Keratinocyte (primary cell): ENCODE measurements at regions not wholly inside any gene's neighbourhood (a gene's known extent, or its start where the extent isn't known, plus 50 kb on each side); places are given as distances from the start of the nearest gene placed in this dataset.

ENCODE experiments used
- DNase-seq: peaks from one replicate; pipeline ENCODE4 v3.0.0-alpha.2; 2011; ENCODE audit warnings: low read depth, missing footprints, low spot score
- FAIRE-seq: peaks from 2 replicates; lab custom pipeline; 2011; peaks lifted over from hg19 to GRCh38; lab: Jason Lieb, UNC
- H2AFZ ChIP-seq: 2 replicates; pipeline ENCODE4 v1.6.0; 2012; ENCODE audit warnings: low read length, control low read depth, inconsistent platforms; ENCODE audit not compliant: control insufficient read depth
- H3K27ac ChIP-seq: 2 replicates; pipeline ENCODE4 v1.5.1; 2011; ENCODE audit warnings: low read length; ENCODE audit not compliant: control insufficient read depth, insufficient read depth
- H3K27me3 ChIP-seq: 3 replicates; pipeline ENCODE4 v1.6.0; 2011; ENCODE audit warnings: low read length; ENCODE audit not compliant: control insufficient read depth, insufficient read depth; ENCODE audit errors: extremely low read depth
- H3K36me3 ChIP-seq, 2 experiments: 2 replicates in 1 of 2; 3 replicates in 1 of 2; pipeline ENCODE4 v1.5.1; 2011; ENCODE audit warnings: low read length in 2 of 2, mild to moderate bottlenecking in 1 of 2; ENCODE audit not compliant: control insufficient read depth in 2 of 2, insufficient read depth in 2 of 2; ENCODE audit errors: extremely low read depth in 1 of 2
- H3K4me1 ChIP-seq: 3 replicates; pipeline ENCODE4 v1.5.1; 2011; ENCODE audit warnings: low read length; ENCODE audit not compliant: control insufficient read depth, insufficient read depth; ENCODE audit errors: extremely low read depth
- H3K4me2 ChIP-seq: 3 replicates; pipeline ENCODE4 v1.6.0; 2011; ENCODE audit warnings: low read depth, low read length; ENCODE audit not compliant: control insufficient read depth, insufficient read depth; ENCODE audit errors: extremely low read depth
- H3K4me3 ChIP-seq, 3 experiments: fragments of 200-600 bp in 1 of 3; sonication (generic) in 1 of 3; 2 replicates in 2 of 3; 3 replicates in 1 of 3; pipeline ENCODE4 v1.5.1; 2011 to 2016; ENCODE audit warnings: low read length in 3 of 3, mild to moderate bottlenecking in 3 of 3, control low read depth in 2 of 3, inconsistent platforms in 1 of 3, low read depth in 1 of 3, mixed read lengths in 1 of 3, mixed run types in 1 of 3, moderate library complexity in 1 of 3; ENCODE audit not compliant: control insufficient read depth in 2 of 3, insufficient read depth in 2 of 3; ENCODE audit errors: extremely low read depth in 1 of 3
- H3K79me2 ChIP-seq: 2 replicates; pipeline ENCODE4 v1.6.0; 2012; ENCODE audit warnings: low read length; ENCODE audit not compliant: control insufficient read depth, insufficient read depth
- H3K9ac ChIP-seq: 3 replicates; pipeline ENCODE4 v1.6.0; 2011; ENCODE audit warnings: low read length; ENCODE audit not compliant: control insufficient read depth, insufficient read depth; ENCODE audit errors: extremely low read depth
- H3K9me1 ChIP-seq: 3 replicates; pipeline ENCODE4 v1.6.0; 2011; ENCODE audit warnings: low read length; ENCODE audit not compliant: control insufficient read depth, insufficient read depth; ENCODE audit errors: extremely low read depth
- H3K9me3 ChIP-seq: 2 replicates; pipeline ENCODE4 v1.5.1; 2012; ENCODE audit warnings: low read depth, low read length; ENCODE audit not compliant: control insufficient read depth
- H4K20me1 ChIP-seq: 3 replicates; pipeline ENCODE4 v1.6.0; 2011; ENCODE audit warnings: low read length; ENCODE audit not compliant: control insufficient read depth, insufficient read depth; ENCODE audit errors: extremely low read depth
- EZH2 ChIP-seq: IDR thresholded peaks from one replicate; pipeline ENCODE4 v1.6.1; 2012; ENCODE audit warnings: inconsistent platforms, mild to moderate bottlenecking, low read length, moderate library complexity
- dilution Hi-C: fragments of 300-500 bp; cut with MboI; formaldehyde crosslinking; loops from one replicate; pipeline ENCODE4 v1.7.0; 2020; ENCODE audit warnings: low sequenced_read_pairs; ENCODE audit not compliant: extremely low pct_ligation_motif_present
- TF ChIP-seq, protein P1 (sequence below), 3 experiments: IDR thresholded peaks in 1 of 3; conservative IDR thresholded peaks in 1 of 3; optimal IDR thresholded peaks in 1 of 3; 2 replicates in 2 of 3; 3 replicates in 1 of 3; pipeline versions ENCODE3 to v1.5.1; 2011; ENCODE audit warnings: low read length in 3 of 3, mild to moderate bottlenecking in 3 of 3, moderate library complexity in 2 of 3, control low read depth in 1 of 3, inconsistent platforms in 1 of 3; ENCODE audit not compliant: insufficient read depth in 2 of 3; ENCODE audit errors: extremely low read depth in 1 of 3

DNA sequence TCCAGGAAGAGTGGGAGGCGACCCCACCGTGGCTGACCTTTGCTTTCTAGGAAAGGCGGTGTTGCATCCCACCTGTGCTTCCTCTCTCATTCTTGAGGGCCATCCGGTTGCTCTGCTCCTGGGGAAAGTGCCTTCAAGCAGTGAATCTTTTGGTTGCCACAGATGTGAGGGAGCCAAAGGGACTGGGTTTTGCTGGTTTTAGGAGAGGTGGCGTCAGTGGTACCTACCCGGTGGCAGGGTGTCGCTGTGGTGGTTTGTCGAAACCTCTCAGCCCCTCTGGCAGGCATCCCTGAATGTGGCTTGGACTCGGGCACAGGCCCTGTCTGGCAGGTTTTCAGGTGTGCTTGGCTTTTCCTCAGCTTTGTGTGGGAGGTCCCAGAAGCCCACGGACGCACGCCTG is 611.5 kb downstream of the KCNJ18 start:
- no peak for DNase-seq
- Histone ChIP-seq H3K4me2 (no peak overlapping the region), H3K4me3 (no peak overlapping the region), H3K9me3 (peaks cover 12% of the 10 kb centered on the region), H4K20me1 (no peaks in the 10 kb centered on the region), H3K27ac (no peak overlapping the region), H3K9me1 (no peaks in the 10 kb centered on the region), H3K36me3 (no peaks in the 10 kb centered on the region), H3K9ac (no peak overlapping the region), H2AFZ (no peak overlapping the region), H3K4me1 (no peaks in the 10 kb centered on the region), H3K27me3 (no peaks in the 10 kb centered on the region), H3K79me2 (no peaks in the 10 kb centered on the region)
- TF ChIP-seq, protein P1, sequence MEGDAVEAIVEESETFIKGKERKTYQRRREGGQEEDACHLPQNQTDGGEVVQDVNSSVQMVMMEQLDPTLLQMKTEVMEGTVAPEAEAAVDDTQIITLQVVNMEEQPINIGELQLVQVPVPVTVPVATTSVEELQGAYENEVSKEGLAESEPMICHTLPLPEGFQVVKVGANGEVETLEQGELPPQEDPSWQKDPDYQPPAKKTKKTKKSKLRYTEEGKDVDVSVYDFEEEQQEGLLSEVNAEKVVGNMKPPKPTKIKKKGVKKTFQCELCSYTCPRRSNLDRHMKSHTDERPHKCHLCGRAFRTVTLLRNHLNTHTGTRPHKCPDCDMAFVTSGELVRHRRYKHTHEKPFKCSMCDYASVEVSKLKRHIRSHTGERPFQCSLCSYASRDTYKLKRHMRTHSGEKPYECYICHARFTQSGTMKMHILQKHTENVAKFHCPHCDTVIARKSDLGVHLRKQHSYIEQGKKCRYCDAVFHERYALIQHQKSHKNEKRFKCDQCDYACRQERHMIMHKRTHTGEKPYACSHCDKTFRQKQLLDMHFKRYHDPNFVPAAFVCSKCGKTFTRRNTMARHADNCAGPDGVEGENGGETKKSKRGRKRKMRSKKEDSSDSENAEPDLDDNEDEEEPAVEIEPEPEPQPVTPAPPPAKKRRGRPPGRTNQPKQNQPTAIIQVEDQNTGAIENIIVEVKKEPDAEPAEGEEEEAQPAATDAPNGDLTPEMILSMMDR (optimal IDR thresholded peaks at IDR 0.05 in 1 of 3, IDR thresholded peaks at IDR 0.05 in 1 of 3, conservative IDR thresholded peaks at IDR 0.05 in 1 of 3; ENCODE audit: extremely low read depth in 1 of 3, insufficient read depth in 2 of 3, low read length in 3 of 3): no peak
- no peak for TF ChIP-seq EZH2
- FAIRE-seq: no peak
- dilution Hi-C loops: no loop called here

GRCh38 chr17:22304667-22305303 is 612.5 kb downstream of the KCNJ18 start:
- H3K4me1 ChIP-seq: no peaks in the 10 kb centered on the region
- no peak overlapping the region for H3K9ac ChIP-seq
- H2AFZ ChIP-seq: no peak overlapping the region
- no peak overlapping the region for H3K4me3 ChIP-seq
- peaks cover 10% of the 10 kb centered on the region for H3K9me3 ChIP-seq
- H4K20me1 ChIP-seq: no peaks in the 10 kb centered on the region
- H3K27me3 ChIP-seq: no peaks in the 10 kb centered on the region
- no peak overlapping the region for H3K4me2 ChIP-seq
- no peaks in the 10 kb centered on the region for H3K9me1 ChIP-seq
- DNase-seq (no peak), FAIRE-seq (no peak)
- no peaks in the 10 kb centered on the region for H3K79me2 ChIP-seq
- no peak for TF ChIP-seq EZH2
- TF ChIP-seq, protein P1 (optimal IDR thresholded peaks at IDR 0.05 in 1 of 3, IDR thresholded peaks at IDR 0.05 in 1 of 3, conservative IDR thresholded peaks at IDR 0.05 in 1 of 3; ENCODE audit: extremely low read depth in 1 of 3, insufficient read depth in 2 of 3, low read length in 3 of 3): no peak
- H3K36me3 ChIP-seq: no peaks in the 10 kb centered on the region
- dilution Hi-C loops: no loop called here
- H3K27ac ChIP-seq: no peak overlapping the region
